ENCODE measurements at regions not wholly inside any gene's neighbourhood (a gene's known extent, or its start where the extent isn't known, plus 50 kb on each side); places are given as distances from the start of the nearest gene placed in this dataset.

DNA sequence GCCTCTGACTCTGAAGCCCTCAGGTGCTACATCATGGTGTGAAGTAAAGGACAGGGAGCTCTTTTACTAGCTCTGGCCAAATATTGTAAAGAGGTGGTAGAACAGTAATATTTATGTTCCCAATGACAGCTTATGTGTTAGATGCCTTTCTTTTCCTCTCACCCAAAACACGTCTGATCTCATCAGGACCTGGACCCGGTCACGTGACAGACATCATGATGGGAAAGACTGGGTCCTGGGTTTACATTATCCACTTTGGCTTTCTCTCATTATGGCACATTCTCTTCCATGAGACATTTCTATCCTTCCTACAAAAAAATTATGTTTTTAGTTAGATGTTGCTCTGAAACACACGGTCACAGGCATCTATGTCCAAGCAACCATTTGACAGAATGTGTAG, 548.7 kb upstream of the CDH7 start:
- TF ChIP-seq, protein P1, sequence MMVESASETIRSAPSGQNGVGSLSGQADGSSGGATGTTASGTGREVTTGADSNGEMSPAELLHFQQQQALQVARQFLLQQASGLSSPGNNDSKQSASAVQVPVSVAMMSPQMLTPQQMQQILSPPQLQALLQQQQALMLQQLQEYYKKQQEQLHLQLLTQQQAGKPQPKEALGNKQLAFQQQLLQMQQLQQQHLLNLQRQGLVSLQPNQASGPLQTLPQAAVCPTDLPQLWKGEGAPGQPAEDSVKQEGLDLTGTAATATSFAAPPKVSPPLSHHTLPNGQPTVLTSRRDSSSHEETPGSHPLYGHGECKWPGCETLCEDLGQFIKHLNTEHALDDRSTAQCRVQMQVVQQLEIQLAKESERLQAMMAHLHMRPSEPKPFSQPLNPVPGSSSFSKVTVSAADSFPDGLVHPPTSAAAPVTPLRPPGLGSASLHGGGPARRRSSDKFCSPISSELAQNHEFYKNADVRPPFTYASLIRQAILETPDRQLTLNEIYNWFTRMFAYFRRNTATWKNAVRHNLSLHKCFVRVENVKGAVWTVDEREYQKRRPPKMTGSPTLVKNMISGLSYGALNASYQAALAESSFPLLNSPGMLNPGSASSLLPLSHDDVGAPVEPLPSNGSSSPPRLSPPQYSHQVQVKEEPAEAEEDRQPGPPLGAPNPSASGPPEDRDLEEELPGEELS (CRISPR knock-in tag; IDR thresholded peaks at IDR 0.05; ENCODE audit: borderline replicate concordance), result no peak
- TF ChIP-seq, protein P2, sequence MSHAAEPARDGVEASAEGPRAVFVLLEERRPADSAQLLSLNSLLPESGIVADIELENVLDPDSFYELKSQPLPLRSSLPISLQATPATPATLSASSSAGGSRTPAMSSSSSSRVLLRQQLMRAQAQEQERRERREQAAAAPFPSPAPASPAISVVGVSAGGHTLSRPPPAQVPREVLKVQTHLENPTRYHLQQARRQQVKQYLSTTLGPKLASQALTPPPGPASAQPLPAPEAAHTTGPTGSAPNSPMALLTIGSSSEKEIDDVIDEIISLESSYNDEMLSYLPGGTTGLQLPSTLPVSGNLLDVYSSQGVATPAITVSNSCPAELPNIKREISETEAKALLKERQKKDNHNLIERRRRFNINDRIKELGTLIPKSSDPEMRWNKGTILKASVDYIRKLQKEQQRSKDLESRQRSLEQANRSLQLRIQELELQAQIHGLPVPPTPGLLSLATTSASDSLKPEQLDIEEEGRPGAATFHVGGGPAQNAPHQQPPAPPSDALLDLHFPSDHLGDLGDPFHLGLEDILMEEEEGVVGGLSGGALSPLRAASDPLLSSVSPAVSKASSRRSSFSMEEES (CRISPR knock-in tag; IDR thresholded peaks at IDR 0.05), result peak; percentile 69
- TF ChIP-seq SMARCA4 (IDR thresholded peaks at IDR 0.05), result no peak
- TF ChIP-seq, protein P3, sequence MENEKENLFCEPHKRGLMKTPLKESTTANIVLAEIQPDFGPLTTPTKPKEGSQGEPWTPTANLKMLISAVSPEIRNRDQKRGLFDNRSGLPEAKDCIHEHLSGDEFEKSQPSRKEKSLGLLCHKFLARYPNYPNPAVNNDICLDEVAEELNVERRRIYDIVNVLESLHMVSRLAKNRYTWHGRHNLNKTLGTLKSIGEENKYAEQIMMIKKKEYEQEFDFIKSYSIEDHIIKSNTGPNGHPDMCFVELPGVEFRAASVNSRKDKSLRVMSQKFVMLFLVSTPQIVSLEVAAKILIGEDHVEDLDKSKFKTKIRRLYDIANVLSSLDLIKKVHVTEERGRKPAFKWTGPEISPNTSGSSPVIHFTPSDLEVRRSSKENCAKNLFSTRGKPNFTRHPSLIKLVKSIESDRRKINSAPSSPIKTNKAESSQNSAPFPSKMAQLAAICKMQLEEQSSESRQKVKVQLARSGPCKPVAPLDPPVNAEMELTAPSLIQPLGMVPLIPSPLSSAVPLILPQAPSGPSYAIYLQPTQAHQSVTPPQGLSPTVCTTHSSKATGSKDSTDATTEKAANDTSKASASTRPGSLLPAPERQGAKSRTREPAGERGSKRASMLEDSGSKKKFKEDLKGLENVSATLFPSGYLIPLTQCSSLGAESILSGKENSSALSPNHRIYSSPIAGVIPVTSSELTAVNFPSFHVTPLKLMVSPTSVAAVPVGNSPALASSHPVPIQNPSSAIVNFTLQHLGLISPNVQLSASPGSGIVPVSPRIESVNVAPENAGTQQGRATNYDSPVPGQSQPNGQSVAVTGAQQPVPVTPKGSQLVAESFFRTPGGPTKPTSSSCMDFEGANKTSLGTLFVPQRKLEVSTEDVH (IDR thresholded peaks at IDR 0.05; ENCODE audit: low read depth, partially characterized antibody), result no peak
- Histone ChIP-seq H3K4me2 (ENCODE audit: insufficient read depth, low read length) (no peak overlapping the region), H2AFZ (ENCODE audit: low read depth, low read length) (no peak overlapping the region), H3K9ac (ENCODE audit: insufficient read depth in 1 of 2, low read depth in 2 of 2, low read length in 2 of 2) (no peak overlapping the region), H3K4me3 (no peak overlapping the region), H3K36me3 (ENCODE audit: control insufficient read depth, insufficient read depth, low read length) (no peaks in the 10 kb centered on the region), H3K79me2 (ENCODE audit: control insufficient read depth, insufficient read depth, low read length) (no peaks in the 10 kb centered on the region), H3K4me1 (replicated peaks in 1 of 2; ENCODE audit: control insufficient read depth in 2 of 2, insufficient read depth in 2 of 2, low read length in 2 of 2) (no peaks in the 10 kb centered on the region), H3K27me3 (ENCODE audit: control insufficient read depth in 2 of 2, insufficient read depth in 2 of 2, low read length in 2 of 2) (no peaks in the 10 kb centered on the region), H4K20me1 (replicated peaks; ENCODE audit: control insufficient read depth, insufficient read depth, low read length) (no peaks in the 10 kb centered on the region), H3K27ac (ENCODE audit: extremely low read depth, low read depth, low read length) (no peak overlapping the region), H3K9me1 (ENCODE audit: control insufficient read depth, insufficient read depth, low read length) (no peaks in the 10 kb centered on the region), H3K9me3 (replicated peaks; ENCODE audit: control insufficient read depth, insufficient read depth, low read depth, low read length) (no peaks in the 10 kb centered on the region)
- ChIA-PET POLR2A (interaction anchor here (0.8 kb wide), 1 partner anchor 280 kb away, joined by 4 read pairs; no protein-coding TSS in a partner anchor), CTCF (ENCODE audit: low intra/inter-chr PET ratio) (no interaction called here)
- BruUV-seq (replicated peaks), result no TSS peak
- in situ Hi-C loops (cut with MboI), result no loop called here
- DNase-seq (ENCODE audit: extremely low read depth in 1 of 4, low spot score in 3 of 4) (no peak), FAIRE-seq (no peak), ATAC-seq (no peak)
- 0% methylated on average over 1 of the region's 4 CpGs for WGBS (ENCODE audit: insufficient coverage, low coverage, missing lambda C conversion rate)
- intact Hi-C loops (cut with micrococcal nuclease), result no loop called here

Data from K562 (cell line).